HEK293 (cell line): ENCODE measurements at regions not wholly inside any gene's neighbourhood (a gene's known extent, or its start where the extent isn't known, plus 50 kb on each side); places are given as distances from the start of the nearest gene placed in this dataset.
A peak's percentile ranks its signal among the peaks of the same experiment; 100 is the strongest.

Source experiments
- CTCF ChIA-PET: fragments of 350-600 bp; formaldehyde crosslinking; extraction: SDS; loops from one replicate; lab custom pipeline; 2021; ENCODE audit warnings: antibody characterized with exemption; lab: Yijun Ruan, JAX
- POLR2A ChIA-PET: fragments of 300-600 bp; formaldehyde crosslinking; extraction: SDS; loops from one replicate; lab custom pipeline; 2020; ENCODE audit warnings: antibody characterized with exemption, inconsistent platforms; lab: Yijun Ruan, JAX
- H3K27ac ChIP-seq: fragments of 200-500 bp; sonication (Bioruptor generic); 2 replicates; pipeline ENCODE4 v1.5.1; 2014; ENCODE audit warnings: low read depth, low read length, control low read depth, inconsistent platforms; ENCODE audit errors: extremely low read depth
- H3K36me3 ChIP-seq, 2 experiments: fragments of 200-500 bp in 1 of 2; sonication (Bioruptor generic) in 1 of 2; 1 replicate in 1 of 2; 2 replicates in 1 of 2; pipeline ENCODE4 v1.5.1; 2014 to 2017; ENCODE audit warnings: inconsistent platforms in 2 of 2, low read length in 2 of 2; ENCODE audit not compliant: control insufficient read depth in 2 of 2, insufficient read depth in 1 of 2
- H3K4me1 ChIP-seq: fragments of 200-500 bp; sonication (Bioruptor generic); 2 replicates; pipeline ENCODE4 v1.5.1; 2014; ENCODE audit warnings: mild to moderate bottlenecking, low read length, inconsistent platforms; ENCODE audit not compliant: control insufficient read depth, insufficient read depth
- H3K4me3 ChIP-seq: 2 replicates; pipeline ENCODE4 v1.5.1; 2011; ENCODE audit warnings: low read depth, mild to moderate bottlenecking, control low read depth, low read length, moderate library complexity
- H3K9me3 ChIP-seq: fragments of 200-500 bp; sonication (Bioruptor generic); 2 replicates; pipeline ENCODE4 v1.5.1; 2014; ENCODE audit warnings: low read depth, low read length, inconsistent platforms; ENCODE audit not compliant: control insufficient read depth, insufficient read depth
- FEZF1 ChIP-seq: fragments of 450-650 bp; formaldehyde crosslinking; IDR thresholded peaks from 2 replicates; pipeline ENCODE4 v1.5.1; 2016; ENCODE audit warnings: missing biosample characterization, missing genetic modification characterization
- GFI1B ChIP-seq: fragments of 450-650 bp; formaldehyde crosslinking; IDR thresholded peaks from 2 replicates; pipeline ENCODE4 v1.5.1; 2016; ENCODE audit warnings: missing biosample characterization, missing genetic modification characterization
- KLF1 ChIP-seq: fragments of 450-650 bp; formaldehyde crosslinking; IDR thresholded peaks from 2 replicates; pipeline ENCODE4 v1.5.1; 2016; ENCODE audit warnings: missing biosample characterization, missing genetic modification characterization
- ZBTB17 ChIP-seq: fragments of 450-650 bp; formaldehyde crosslinking; IDR thresholded peaks from 2 replicates; pipeline ENCODE4 v1.5.1; 2016; ENCODE audit warnings: missing biosample characterization, missing genetic modification characterization
- ZFP37 ChIP-seq: fragments of 450-650 bp; formaldehyde crosslinking; IDR thresholded peaks from 2 replicates; pipeline ENCODE4 v1.5.1; 2016; ENCODE audit warnings: missing biosample characterization, missing genetic modification characterization
- ZFP69B ChIP-seq: fragments of 450-650 bp; formaldehyde crosslinking; IDR thresholded peaks from 2 replicates; pipeline ENCODE4 v1.5.1; 2016; ENCODE audit warnings: missing biosample characterization, missing genetic modification characterization
- ZNF114 ChIP-seq: fragments of 450-650 bp; formaldehyde crosslinking; IDR thresholded peaks from 2 replicates; pipeline ENCODE4 v1.5.0; 2017; ENCODE audit warnings: missing biosample characterization, missing genetic modification characterization
- ZNF138 ChIP-seq: fragments of 450-650 bp; formaldehyde crosslinking; IDR thresholded peaks from 2 replicates; pipeline ENCODE4 v1.5.1; 2016; ENCODE audit warnings: missing biosample characterization, missing genetic modification characterization, borderline replicate concordance
- ZNF174 ChIP-seq: fragments of 450-650 bp; formaldehyde crosslinking; IDR thresholded peaks from 2 replicates; pipeline ENCODE4 v1.5.0; 2017; ENCODE audit warnings: missing biosample characterization, mild to moderate bottlenecking, missing genetic modification characterization
- ZNF24 ChIP-seq: fragments of 450-650 bp; formaldehyde crosslinking; IDR thresholded peaks from 2 replicates; pipeline ENCODE4 v1.5.1; 2016; ENCODE audit warnings: missing biosample characterization, missing genetic modification characterization
- ZNF324 ChIP-seq: fragments of 450-650 bp; formaldehyde crosslinking; IDR thresholded peaks from 2 replicates; pipeline ENCODE4 v1.5.1; 2016; ENCODE audit warnings: missing biosample characterization, missing genetic modification characterization
- ZNF335 ChIP-seq: fragments of 450-650 bp; formaldehyde crosslinking; conservative IDR thresholded peaks from 2 replicates; pipeline ENCODE4 v1.5.1; 2016; ENCODE audit warnings: missing biosample characterization, missing genetic modification characterization
- ZNF366 ChIP-seq: fragments of 450-650 bp; formaldehyde crosslinking; conservative IDR thresholded peaks from 2 replicates; pipeline ENCODE4 v1.5.1; 2016; ENCODE audit warnings: missing biosample characterization, missing genetic modification characterization
- ZNF501 ChIP-seq: fragments of 450-650 bp; formaldehyde crosslinking; IDR thresholded peaks from 2 replicates; pipeline ENCODE4 v1.5.1; 2016; ENCODE audit warnings: missing biosample characterization, missing genetic modification characterization
- ZNF548 ChIP-seq: fragments of 450-650 bp; formaldehyde crosslinking; IDR thresholded peaks from 2 replicates; pipeline ENCODE4 v1.5.1; 2016; ENCODE audit warnings: missing biosample characterization, missing genetic modification characterization
- ZNF560 ChIP-seq: fragments of 450-650 bp; formaldehyde crosslinking; IDR thresholded peaks from 2 replicates; pipeline ENCODE4 v1.5.1; 2017; ENCODE audit warnings: missing biosample characterization, missing genetic modification characterization, borderline replicate concordance
- ZNF692 ChIP-seq: fragments of 450-650 bp; formaldehyde crosslinking; IDR thresholded peaks from 2 replicates; pipeline ENCODE4 v1.5.1; 2016; ENCODE audit warnings: missing biosample characterization, missing genetic modification characterization
- TF ChIP-seq, protein P1 (sequence below): fragments of 450-650 bp; formaldehyde crosslinking; IDR thresholded peaks from 2 replicates; pipeline ENCODE4 v1.5.1; 2016; ENCODE audit warnings: missing biosample characterization, missing genetic modification characterization
- TF ChIP-seq, protein P2 (sequence below): fragments of 450-650 bp; formaldehyde crosslinking; IDR thresholded peaks from 2 replicates; pipeline ENCODE4 v1.5.1; 2016; ENCODE audit warnings: missing biosample characterization, missing genetic modification characterization
- TF ChIP-seq, protein P3 (sequence below): fragments of 450-650 bp; formaldehyde crosslinking; IDR thresholded peaks from 2 replicates; pipeline ENCODE4 v1.5.1; 2017; ENCODE audit warnings: missing biosample characterization, missing genetic modification characterization

- H3K4me1 ChIP-seq: no peaks in the 10 kb centered on the region
- H3K9me3 ChIP-seq: no peaks in the 10 kb centered on the region
- H3K36me3 ChIP-seq: no peaks in the 10 kb centered on the region
- no peak for TF ChIP-seq ZNF24 (tag by site-specific recombination)
- TF ChIP-seq ZNF560 (tag by site-specific recombination): no peak
- no peak for TF ChIP-seq ZNF174 (tag by site-specific recombination)
- TF ChIP-seq ZNF548 (tag by site-specific recombination): no peak
- TF ChIP-seq, protein P1, sequence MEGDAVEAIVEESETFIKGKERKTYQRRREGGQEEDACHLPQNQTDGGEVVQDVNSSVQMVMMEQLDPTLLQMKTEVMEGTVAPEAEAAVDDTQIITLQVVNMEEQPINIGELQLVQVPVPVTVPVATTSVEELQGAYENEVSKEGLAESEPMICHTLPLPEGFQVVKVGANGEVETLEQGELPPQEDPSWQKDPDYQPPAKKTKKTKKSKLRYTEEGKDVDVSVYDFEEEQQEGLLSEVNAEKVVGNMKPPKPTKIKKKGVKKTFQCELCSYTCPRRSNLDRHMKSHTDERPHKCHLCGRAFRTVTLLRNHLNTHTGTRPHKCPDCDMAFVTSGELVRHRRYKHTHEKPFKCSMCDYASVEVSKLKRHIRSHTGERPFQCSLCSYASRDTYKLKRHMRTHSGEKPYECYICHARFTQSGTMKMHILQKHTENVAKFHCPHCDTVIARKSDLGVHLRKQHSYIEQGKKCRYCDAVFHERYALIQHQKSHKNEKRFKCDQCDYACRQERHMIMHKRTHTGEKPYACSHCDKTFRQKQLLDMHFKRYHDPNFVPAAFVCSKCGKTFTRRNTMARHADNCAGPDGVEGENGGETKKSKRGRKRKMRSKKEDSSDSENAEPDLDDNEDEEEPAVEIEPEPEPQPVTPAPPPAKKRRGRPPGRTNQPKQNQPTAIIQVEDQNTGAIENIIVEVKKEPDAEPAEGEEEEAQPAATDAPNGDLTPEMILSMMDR (tag by site-specific recombination): no peak
- TF ChIP-seq ZNF501 (tag by site-specific recombination): no peak
- no peak for TF ChIP-seq ZNF324 (tag by site-specific recombination)
- no peak for TF ChIP-seq ZBTB17 (tag by site-specific recombination)
- TF ChIP-seq ZNF335: no peak
- TF ChIP-seq GFI1B (tag by site-specific recombination): no peak
- TF ChIP-seq ZNF692 (tag by site-specific recombination): no peak
- TF ChIP-seq ZNF138 (tag by site-specific recombination): no peak
- TF ChIP-seq ZFP69B (tag by site-specific recombination): no peak
- no peak for TF ChIP-seq ZNF366 (tag by site-specific recombination)
- TF ChIP-seq ZFP37 (tag by site-specific recombination): no peak
- TF ChIP-seq, protein P2, sequence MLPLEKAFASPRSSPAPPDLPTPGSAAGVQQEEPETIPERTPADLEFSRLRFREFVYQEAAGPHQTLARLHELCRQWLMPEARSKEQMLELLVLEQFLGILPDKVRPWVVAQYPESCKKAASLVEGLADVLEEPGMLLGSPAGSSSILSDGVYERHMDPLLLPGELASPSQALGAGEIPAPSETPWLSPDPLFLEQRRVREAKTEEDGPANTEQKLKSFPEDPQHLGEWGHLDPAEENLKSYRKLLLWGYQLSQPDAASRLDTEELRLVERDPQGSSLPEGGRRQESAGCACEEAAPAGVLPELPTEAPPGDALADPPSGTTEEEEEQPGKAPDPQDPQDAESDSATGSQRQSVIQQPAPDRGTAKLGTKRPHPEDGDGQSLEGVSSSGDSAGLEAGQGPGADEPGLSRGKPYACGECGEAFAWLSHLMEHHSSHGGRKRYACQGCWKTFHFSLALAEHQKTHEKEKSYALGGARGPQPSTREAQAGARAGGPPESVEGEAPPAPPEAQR (tag by site-specific recombination): no peak
- TF ChIP-seq ZNF114 (tag by site-specific recombination): no peak
- TF ChIP-seq, protein P3, sequence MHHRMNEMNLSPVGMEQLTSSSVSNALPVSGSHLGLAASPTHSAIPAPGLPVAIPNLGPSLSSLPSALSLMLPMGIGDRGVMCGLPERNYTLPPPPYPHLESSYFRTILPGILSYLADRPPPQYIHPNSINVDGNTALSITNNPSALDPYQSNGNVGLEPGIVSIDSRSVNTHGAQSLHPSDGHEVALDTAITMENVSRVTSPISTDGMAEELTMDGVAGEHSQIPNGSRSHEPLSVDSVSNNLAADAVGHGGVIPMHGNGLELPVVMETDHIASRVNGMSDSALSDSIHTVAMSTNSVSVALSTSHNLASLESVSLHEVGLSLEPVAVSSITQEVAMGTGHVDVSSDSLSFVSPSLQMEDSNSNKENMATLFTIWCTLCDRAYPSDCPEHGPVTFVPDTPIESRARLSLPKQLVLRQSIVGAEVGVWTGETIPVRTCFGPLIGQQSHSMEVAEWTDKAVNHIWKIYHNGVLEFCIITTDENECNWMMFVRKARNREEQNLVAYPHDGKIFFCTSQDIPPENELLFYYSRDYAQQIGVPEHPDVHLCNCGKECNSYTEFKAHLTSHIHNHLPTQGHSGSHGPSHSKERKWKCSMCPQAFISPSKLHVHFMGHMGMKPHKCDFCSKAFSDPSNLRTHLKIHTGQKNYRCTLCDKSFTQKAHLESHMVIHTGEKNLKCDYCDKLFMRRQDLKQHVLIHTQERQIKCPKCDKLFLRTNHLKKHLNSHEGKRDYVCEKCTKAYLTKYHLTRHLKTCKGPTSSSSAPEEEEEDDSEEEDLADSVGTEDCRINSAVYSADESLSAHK (tag by site-specific recombination): no peak
- ChIA-PET CTCF (no interaction called here), POLR2A (no interaction called here)
- H3K4me3 ChIP-seq: no peak overlapping the region
- no peak overlapping the region for H3K27ac ChIP-seq
Measured at GRCh38 chr3:29215948-29216347, 64.9 kb upstream of the RBMS3 start.

DNA sequence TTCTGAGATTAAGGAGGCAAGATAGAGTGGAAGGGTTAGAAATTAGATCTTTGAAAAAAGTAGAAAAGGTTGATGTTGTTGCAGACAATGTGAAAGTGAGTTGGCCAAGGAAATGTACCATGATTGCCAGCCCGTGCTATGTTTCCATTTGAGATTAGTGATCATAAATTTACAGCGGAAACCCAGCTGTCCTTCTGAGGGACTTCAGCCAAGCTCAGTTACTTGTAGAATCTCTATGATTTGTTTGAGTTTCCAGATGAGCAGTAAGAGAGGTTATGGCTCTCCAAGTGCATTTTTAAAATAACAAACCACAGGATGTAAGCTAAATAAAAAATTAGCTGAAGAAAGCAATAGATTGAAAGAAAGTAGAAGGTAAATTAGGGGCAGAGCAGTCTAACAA lies 54.2 kb upstream of the RBMS3 start:
- POLR2A ChIA-PET: no interaction called here
- TF ChIP-seq ZNF335 (no peak), FEZF1 (peak; percentile 59), KLF1 (no peak)
- Histone ChIP-seq H3K27ac (no peak overlapping the region), H3K4me1 (no peaks in the 10 kb centered on the region; the same call in 1 of the 2 replicates), H3K36me3 (no peaks in the 10 kb centered on the region), H3K9me3 (no peaks in the 10 kb centered on the region), H3K4me3 (no peak overlapping the region)
- CTCF ChIA-PET: no interaction called here
